Keratinocyte (primary cell): ENCODE measurements at regions not wholly inside any gene's neighbourhood (a gene's known extent, or its start where the extent isn't known, plus 50 kb on each side); places are given as distances from the start of the nearest gene placed in this dataset.

Source experiments
- DNase-seq: peaks from one replicate; pipeline ENCODE4 v3.0.0-alpha.2; 2011; ENCODE audit warnings: low read depth, missing footprints, low spot score
- FAIRE-seq: peaks from 2 replicates; lab custom pipeline; 2011; peaks lifted over from hg19 to GRCh38; lab: Jason Lieb, UNC
- H2AFZ ChIP-seq: 2 replicates; pipeline ENCODE4 v1.6.0; 2012; ENCODE audit warnings: low read length, control low read depth, inconsistent platforms; ENCODE audit not compliant: control insufficient read depth
- H3K27ac ChIP-seq: 2 replicates; pipeline ENCODE4 v1.5.1; 2011; ENCODE audit warnings: low read length; ENCODE audit not compliant: control insufficient read depth, insufficient read depth
- H3K27me3 ChIP-seq: 3 replicates; pipeline ENCODE4 v1.6.0; 2011; ENCODE audit warnings: low read length; ENCODE audit not compliant: control insufficient read depth, insufficient read depth; ENCODE audit errors: extremely low read depth
- H3K36me3 ChIP-seq, 2 experiments: 2 replicates in 1 of 2; 3 replicates in 1 of 2; pipeline ENCODE4 v1.5.1; 2011; ENCODE audit warnings: low read length in 2 of 2, mild to moderate bottlenecking in 1 of 2; ENCODE audit not compliant: control insufficient read depth in 2 of 2, insufficient read depth in 2 of 2; ENCODE audit errors: extremely low read depth in 1 of 2
- H3K4me1 ChIP-seq: 3 replicates; pipeline ENCODE4 v1.5.1; 2011; ENCODE audit warnings: low read length; ENCODE audit not compliant: control insufficient read depth, insufficient read depth; ENCODE audit errors: extremely low read depth
- H3K4me2 ChIP-seq: 3 replicates; pipeline ENCODE4 v1.6.0; 2011; ENCODE audit warnings: low read depth, low read length; ENCODE audit not compliant: control insufficient read depth, insufficient read depth; ENCODE audit errors: extremely low read depth
- H3K4me3 ChIP-seq, 3 experiments: fragments of 200-600 bp in 1 of 3; sonication (generic) in 1 of 3; 2 replicates in 2 of 3; 3 replicates in 1 of 3; pipeline ENCODE4 v1.5.1; 2011 to 2016; ENCODE audit warnings: low read length in 3 of 3, mild to moderate bottlenecking in 3 of 3, control low read depth in 2 of 3, inconsistent platforms in 1 of 3, low read depth in 1 of 3, mixed read lengths in 1 of 3, mixed run types in 1 of 3, moderate library complexity in 1 of 3; ENCODE audit not compliant: control insufficient read depth in 2 of 3, insufficient read depth in 2 of 3; ENCODE audit errors: extremely low read depth in 1 of 3
- H3K79me2 ChIP-seq: 2 replicates; pipeline ENCODE4 v1.6.0; 2012; ENCODE audit warnings: low read length; ENCODE audit not compliant: control insufficient read depth, insufficient read depth
- H3K9ac ChIP-seq: 3 replicates; pipeline ENCODE4 v1.6.0; 2011; ENCODE audit warnings: low read length; ENCODE audit not compliant: control insufficient read depth, insufficient read depth; ENCODE audit errors: extremely low read depth
- H3K9me1 ChIP-seq: 3 replicates; pipeline ENCODE4 v1.6.0; 2011; ENCODE audit warnings: low read length; ENCODE audit not compliant: control insufficient read depth, insufficient read depth; ENCODE audit errors: extremely low read depth
- H3K9me3 ChIP-seq: 2 replicates; pipeline ENCODE4 v1.5.1; 2012; ENCODE audit warnings: low read depth, low read length; ENCODE audit not compliant: control insufficient read depth
- H4K20me1 ChIP-seq: 3 replicates; pipeline ENCODE4 v1.6.0; 2011; ENCODE audit warnings: low read length; ENCODE audit not compliant: control insufficient read depth, insufficient read depth; ENCODE audit errors: extremely low read depth
- CTCF ChIP-seq, 3 experiments: IDR thresholded peaks in 1 of 3; conservative IDR thresholded peaks in 1 of 3; optimal IDR thresholded peaks in 1 of 3; 2 replicates in 2 of 3; 3 replicates in 1 of 3; pipeline versions ENCODE3 to v1.5.1; 2011; ENCODE audit warnings: low read length in 3 of 3, mild to moderate bottlenecking in 3 of 3, moderate library complexity in 2 of 3, control low read depth in 1 of 3, inconsistent platforms in 1 of 3; ENCODE audit not compliant: insufficient read depth in 2 of 3; ENCODE audit errors: extremely low read depth in 1 of 3
- EZH2 ChIP-seq: IDR thresholded peaks from one replicate; pipeline ENCODE4 v1.6.1; 2012; ENCODE audit warnings: inconsistent platforms, mild to moderate bottlenecking, low read length, moderate library complexity
- dilution Hi-C: fragments of 300-500 bp; cut with MboI; formaldehyde crosslinking; loops from one replicate; pipeline ENCODE4 v1.7.0; 2020; ENCODE audit warnings: low sequenced_read_pairs; ENCODE audit not compliant: extremely low pct_ligation_motif_present

- dilution Hi-C loops = no loop called here
- H4K20me1 ChIP-seq = no peaks in the 10 kb centered on the region
- no peaks in the 10 kb centered on the region for H3K9me3 ChIP-seq
- H3K4me2 ChIP-seq = peak overlapping the region; percentile 95
- peaks cover 24% of the 10 kb centered on the region for H3K4me1 ChIP-seq
- FAIRE-seq (no peak), DNase-seq (no peak)
- no peaks in the 10 kb centered on the region for H3K27me3 ChIP-seq
- no peaks in the 10 kb centered on the region for H3K36me3 ChIP-seq
- H3K9me1 ChIP-seq = no peaks in the 10 kb centered on the region
- peak overlapping the region; percentile 95 for H2AFZ ChIP-seq
- H3K27ac ChIP-seq = peak overlapping the region; percentile 94
- H3K79me2 ChIP-seq = no peaks in the 10 kb centered on the region
- peak overlapping the region; percentile 28 to 73 (median 62) for H3K4me3 ChIP-seq
- H3K9ac ChIP-seq = peak overlapping the region; percentile 77
- TF ChIP-seq EZH2 = no peak
- no peak for TF ChIP-seq CTCF (optimal IDR thresholded peaks at IDR 0.05 in 1 of 3, IDR thresholded peaks at IDR 0.05 in 1 of 3, conservative IDR thresholded peaks at IDR 0.05 in 1 of 3; ENCODE audit: extremely low read depth in 1 of 3, insufficient read depth in 2 of 3, low read length in 3 of 3)
Observed at GRCh38 chr13:29676535-29676934, 81.0 kb upstream of the SLC7A1 start.

GRCh38 chr13:29674532-29674931, 79.0 kb upstream of the SLC7A1 start:
- H3K9me3 ChIP-seq = no peaks in the 10 kb centered on the region
- no peak overlapping the region for H3K27ac ChIP-seq
- TF ChIP-seq CTCF (optimal IDR thresholded peaks at IDR 0.05 in 1 of 3, IDR thresholded peaks at IDR 0.05 in 1 of 3, conservative IDR thresholded peaks at IDR 0.05 in 1 of 3; ENCODE audit: extremely low read depth in 1 of 3, insufficient read depth in 2 of 3, low read length in 3 of 3) (no peak), EZH2 (no peak)
- no peaks in the 10 kb centered on the region for H3K36me3 ChIP-seq
- no peaks in the 10 kb centered on the region for H3K9me1 ChIP-seq
- H3K4me2 ChIP-seq = no peak overlapping the region
- H3K79me2 ChIP-seq = no peaks in the 10 kb centered on the region
- no peaks in the 10 kb centered on the region for H3K27me3 ChIP-seq
- no peak for DNase-seq
- H3K9ac ChIP-seq = no peak overlapping the region
- no peak for FAIRE-seq
- no peak overlapping the region for H2AFZ ChIP-seq
- no peak overlapping the region for H3K4me3 ChIP-seq
- peaks cover 24% of the 10 kb centered on the region for H3K4me1 ChIP-seq
- dilution Hi-C loops = no loop called here
- H4K20me1 ChIP-seq = no peaks in the 10 kb centered on the region
